Lung (tissue), 11 donors: ENCODE measurements at regions not wholly inside any gene's neighbourhood (a gene's known extent, or its start where the extent isn't known, plus 50 kb on each side); places are given as distances from the start of the nearest gene placed in this dataset.

Experiments
- ATAC-seq: fragments of 200-7000 bp; cut with Tn5 transposase; one replicate; pipeline ENCODE4 v1.9.1; 2020; ENCODE audit warnings: moderate number of reproducible peaks; ENCODE audit not compliant: insufficient read depth, low FRiP score
- DNase-seq, 3 donors: peaks; one replicate each; pipeline ENCODE4 v3.0.0-alpha.2; 2013 to 2017
- H3K27ac ChIP-seq, 2 donors: one replicate each; pipeline ENCODE4 v1.5.1; 2013; ENCODE audit warnings: mild to moderate bottlenecking in 2 of 2, moderate library complexity in 2 of 2, control low read depth in 1 of 2, inconsistent platforms in 1 of 2, low read depth in 1 of 2, low read length in 1 of 2
- H3K27me3 ChIP-seq, 3 donors: one replicate each; pipeline ENCODE4 v1.5.1; 2013; ENCODE audit warnings: low read length in 2 of 3; ENCODE audit not compliant: control insufficient read depth in 3 of 3, insufficient read depth in 3 of 3
- H3K36me3 ChIP-seq, 4 donors: one replicate each; pipeline ENCODE4 v1.5.1; 2013; ENCODE audit warnings: low read length in 4 of 4, mild to moderate bottlenecking in 1 of 4, moderate library complexity in 1 of 4; ENCODE audit not compliant: control insufficient read depth in 4 of 4, insufficient read depth in 4 of 4
- H3K4me1 ChIP-seq, 5 donors: one replicate each; pipeline ENCODE4 v1.5.1; 2013; ENCODE audit warnings: low read length in 5 of 5, mild to moderate bottlenecking in 2 of 5, moderate library complexity in 1 of 5; ENCODE audit not compliant: control insufficient read depth in 5 of 5, insufficient read depth in 5 of 5
- H3K4me3 ChIP-seq: one replicate; pipeline ENCODE4 v1.5.1; 2013; ENCODE audit warnings: mild to moderate bottlenecking, control low read depth, moderate library complexity
- H3K9ac ChIP-seq, 2 donors: one replicate each; pipeline ENCODE4 v1.5.1; 2013; ENCODE audit warnings: low read length in 2 of 2, control low read depth in 1 of 2; ENCODE audit not compliant: insufficient read depth in 1 of 2
- H3K9me3 ChIP-seq, 4 donors: one replicate each; pipeline ENCODE4 v1.5.1; 2013; ENCODE audit warnings: low read length in 3 of 4, mild to moderate bottlenecking in 1 of 4, moderate library complexity in 1 of 4; ENCODE audit not compliant: control insufficient read depth in 4 of 4, insufficient read depth in 3 of 4
- WGBS, 2 donors: extraction: QIAGEN DNeasy Blood & Tissue Kit; methylation state at CpG; one replicate each; pipeline ENCODE4 v1.1.7; 2013; 5-methylcytosine and 5-hydroxymethylcytosine counted together
- TF ChIP-seq, protein P1 (sequence below): IDR thresholded peaks from 2 replicates; pipeline ENCODE4 v1.5.1; 2012; ENCODE audit warnings: mild to moderate bottlenecking; ENCODE audit errors: control extremely low read depth, extremely low read depth
- donor health status: control.
- donor health status: control.
- donor health status: Bipolar disorder and iron deficiency.
- donor health status: healthy.
- donor health status: DM: yes; HTN: yes; CAD: no.

DNA sequence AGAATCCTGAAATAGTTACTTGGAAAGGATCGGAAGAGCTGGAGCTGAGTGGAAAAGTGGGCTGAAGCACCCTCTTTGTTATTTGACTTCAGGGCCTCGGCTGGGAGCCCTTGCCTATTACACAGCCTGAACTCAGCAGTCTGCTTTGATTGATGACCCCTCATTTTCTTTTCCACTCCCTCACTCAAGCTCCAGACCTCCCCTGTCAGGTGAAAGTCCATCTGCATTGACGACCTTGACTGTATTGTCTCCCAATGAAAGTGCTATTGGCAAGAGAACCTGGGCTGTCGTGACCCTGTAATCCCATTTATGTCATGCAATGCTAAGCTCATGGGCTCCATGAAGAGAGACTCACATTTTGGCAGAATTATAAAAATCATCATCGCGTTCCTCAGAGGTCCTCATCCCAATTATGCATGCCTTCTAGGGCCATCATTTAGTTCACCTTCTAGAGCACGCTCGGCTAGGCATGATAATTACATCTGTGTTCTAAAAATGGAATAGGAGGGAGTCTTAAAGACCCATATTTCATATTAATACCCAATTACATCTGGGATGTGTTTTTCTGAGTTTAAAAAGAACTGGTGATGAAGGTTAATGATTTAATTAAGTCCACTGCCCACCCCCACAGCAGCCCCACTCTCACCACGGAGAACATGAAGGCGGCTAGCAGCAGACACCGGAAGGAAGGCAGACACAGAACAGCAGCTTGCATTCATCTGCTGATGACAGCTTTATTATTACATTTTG, 472.5 kb downstream of the PID1 start:
- no peaks in the 10 kb centered on the region for H3K36me3 ChIP-seq
- H3K27me3 ChIP-seq: no peaks in the 10 kb centered on the region
- no peak for ATAC-seq
- H3K9me3 ChIP-seq: no peaks in the 10 kb centered on the region
- no peak overlapping the region for H3K27ac ChIP-seq
- H3K4me1 ChIP-seq: no peaks in the 10 kb centered on the region
- no peak overlapping the region for H3K4me3 ChIP-seq
- no peak overlapping the region for H3K9ac ChIP-seq
- TF ChIP-seq, protein P1, sequence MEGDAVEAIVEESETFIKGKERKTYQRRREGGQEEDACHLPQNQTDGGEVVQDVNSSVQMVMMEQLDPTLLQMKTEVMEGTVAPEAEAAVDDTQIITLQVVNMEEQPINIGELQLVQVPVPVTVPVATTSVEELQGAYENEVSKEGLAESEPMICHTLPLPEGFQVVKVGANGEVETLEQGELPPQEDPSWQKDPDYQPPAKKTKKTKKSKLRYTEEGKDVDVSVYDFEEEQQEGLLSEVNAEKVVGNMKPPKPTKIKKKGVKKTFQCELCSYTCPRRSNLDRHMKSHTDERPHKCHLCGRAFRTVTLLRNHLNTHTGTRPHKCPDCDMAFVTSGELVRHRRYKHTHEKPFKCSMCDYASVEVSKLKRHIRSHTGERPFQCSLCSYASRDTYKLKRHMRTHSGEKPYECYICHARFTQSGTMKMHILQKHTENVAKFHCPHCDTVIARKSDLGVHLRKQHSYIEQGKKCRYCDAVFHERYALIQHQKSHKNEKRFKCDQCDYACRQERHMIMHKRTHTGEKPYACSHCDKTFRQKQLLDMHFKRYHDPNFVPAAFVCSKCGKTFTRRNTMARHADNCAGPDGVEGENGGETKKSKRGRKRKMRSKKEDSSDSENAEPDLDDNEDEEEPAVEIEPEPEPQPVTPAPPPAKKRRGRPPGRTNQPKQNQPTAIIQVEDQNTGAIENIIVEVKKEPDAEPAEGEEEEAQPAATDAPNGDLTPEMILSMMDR: no peak
- DNase-seq: peak in 1 of 3 donors; percentile 25
- WGBS, 2 donors: 78 to 86% methylated on average over 11 of the region's 11 CpGs

DNA sequence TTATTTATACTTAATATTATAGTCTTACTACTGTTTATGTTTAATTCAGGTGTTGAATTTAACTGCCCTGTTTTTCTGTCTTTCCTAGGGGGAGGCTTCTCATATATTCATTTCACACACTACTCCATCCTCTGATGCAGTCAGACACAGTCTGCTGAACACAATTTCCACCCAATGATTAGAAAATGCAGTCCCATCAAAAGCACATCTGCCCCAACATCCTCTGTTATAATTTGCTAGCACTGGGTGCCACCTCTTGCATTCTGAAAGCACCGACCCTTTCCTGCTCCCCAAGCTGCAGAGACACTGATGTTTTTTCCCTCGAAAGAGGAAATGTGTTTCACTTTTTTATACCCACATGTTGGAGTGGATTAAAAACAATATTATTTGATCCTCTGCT, 474.7 kb downstream of the PID1 start:
- no peak for DNase-seq
- WGBS, 2 donors: 71 to 78% methylated on average over 2 of the region's 2 CpGs
- Histone ChIP-seq H3K4me1 (no peaks in the 10 kb centered on the region), H3K9ac (no peak overlapping the region), H3K27me3 (no peaks in the 10 kb centered on the region), H3K27ac (no peak overlapping the region), H3K36me3 (no peaks in the 10 kb centered on the region), H3K4me3 (no peak overlapping the region), H3K9me3 (peaks cover 0 to 3% (median 0%) of the 10 kb centered on the region in 4 donors)
- TF ChIP-seq, protein P1: no peak
- ATAC-seq: no peak

DNA sequence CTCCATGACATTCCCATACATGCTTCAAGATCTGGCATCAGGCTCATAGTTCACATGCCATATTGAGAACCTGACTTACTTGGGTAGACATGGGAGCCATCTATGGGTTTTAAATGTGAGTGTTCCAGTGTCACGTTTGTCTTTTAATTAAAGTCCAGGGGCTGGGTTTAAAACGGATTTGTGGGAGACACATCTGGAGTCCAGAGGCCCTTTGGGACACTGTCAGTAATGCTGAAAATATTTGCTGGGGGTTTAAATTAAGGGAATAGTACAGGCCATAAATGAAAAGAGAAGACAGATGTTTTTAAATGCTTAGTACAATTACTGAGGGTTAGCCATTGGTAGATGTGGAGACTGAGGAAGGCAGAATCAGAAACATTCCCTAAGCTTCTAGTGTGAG, 478.0 kb downstream of the PID1 start:
- Histone ChIP-seq H3K9me3 (peaks cover 0 to 3% (median 0%) of the 10 kb centered on the region in 4 donors), H3K36me3 (no peaks in the 10 kb centered on the region), H3K4me1 (no peaks in the 10 kb centered on the region), H3K9ac (no peak overlapping the region), H3K27me3 (no peaks in the 10 kb centered on the region), H3K27ac (no peak overlapping the region), H3K4me3 (no peak overlapping the region)
- WGBS, 2 donors: 75 to 82% methylated on average over 2 of the region's 2 CpGs
- DNase-seq (no peak), ATAC-seq (no peak)
- TF ChIP-seq, protein P1: no peak
